ENCODE measurements at regions not wholly inside any gene's neighbourhood (a gene's known extent, or its start where the extent isn't known, plus 50 kb on each side); places are given as distances from the start of the nearest gene placed in this dataset.

- CTCF ChIA-PET, result no interaction called here
- no peaks in the 10 kb centered on the region for H3K9me3 Mint-ChIP-seq
- peaks cover under 1% of the 10 kb centered on the region for H3K27me3 Mint-ChIP-seq
- POLR2A ChIA-PET, result no interaction called here
- no peak for DNase-seq
- no peaks in the 10 kb centered on the region for H3K4me1 Mint-ChIP-seq
- H3K27ac Mint-ChIP-seq, result no peak overlapping the region
- no peaks in the 10 kb centered on the region for H3K36me3 Mint-ChIP-seq (ENCODE audit: low read depth)
- no peak overlapping the region for H3K4me3 Mint-ChIP-seq
These were observed 57.5 kb downstream of the RPL27A start for GRCh38 chr11:8740129-8740528.

- no peak overlapping the region for H3K27ac Mint-ChIP-seq
- CTCF ChIA-PET, result interaction anchor here (0.9 kb wide), 1 partner anchor 14 kb away, joined by 3 read pairs; no protein-coding TSS in a partner anchor
- DNase-seq, result no peak
These were observed 61.8 kb downstream of the RPL27A start for GRCh38 chr11:8744423-8744822.

GRCh38 chr11:8745431-8746253 lies 63.0 kb downstream of the RPL27A start:
- CTCF ChIA-PET, result no interaction called here

More at GRCh38 chr11:8744423-8744822, 61.8 kb downstream of the RPL27A start:
- no peak overlapping the region for H3K4me3 Mint-ChIP-seq
- H3K27me3 Mint-ChIP-seq, result peaks cover 6% of the 10 kb centered on the region
- no peaks in the 10 kb centered on the region for H3K4me1 Mint-ChIP-seq
- no peaks in the 10 kb centered on the region for H3K36me3 Mint-ChIP-seq (ENCODE audit: low read depth)
- POLR2A ChIA-PET, result interaction anchor here (0.6 kb wide), 1 partner anchor 30 kb away, joined by 8 read pairs; no protein-coding TSS in a partner anchor
- H3K9me3 Mint-ChIP-seq, result no peaks in the 10 kb centered on the region

GRCh38 chr11:8746331-8746974 lies 63.9 kb downstream of the RPL27A start:
- CTCF ChIA-PET, result interaction anchor here (1.0 kb wide), 1 partner anchor 10 kb away, joined by 3 read pairs; no protein-coding TSS in a partner anchor

More at GRCh38 chr11:8745431-8746253, 63.0 kb downstream of the RPL27A start:
- Mint-ChIP-seq H3K4me1 (no peaks in the 10 kb centered on the region), H3K36me3 (ENCODE audit: low read depth) (no peaks in the 10 kb centered on the region), H3K4me3 (no peak overlapping the region), H3K9me3 (no peaks in the 10 kb centered on the region), H3K27me3 (peaks cover 7% of the 10 kb centered on the region), H3K27ac (no peak overlapping the region)
- DNase-seq, result no peak
- POLR2A ChIA-PET, result no interaction called here

DNA sequence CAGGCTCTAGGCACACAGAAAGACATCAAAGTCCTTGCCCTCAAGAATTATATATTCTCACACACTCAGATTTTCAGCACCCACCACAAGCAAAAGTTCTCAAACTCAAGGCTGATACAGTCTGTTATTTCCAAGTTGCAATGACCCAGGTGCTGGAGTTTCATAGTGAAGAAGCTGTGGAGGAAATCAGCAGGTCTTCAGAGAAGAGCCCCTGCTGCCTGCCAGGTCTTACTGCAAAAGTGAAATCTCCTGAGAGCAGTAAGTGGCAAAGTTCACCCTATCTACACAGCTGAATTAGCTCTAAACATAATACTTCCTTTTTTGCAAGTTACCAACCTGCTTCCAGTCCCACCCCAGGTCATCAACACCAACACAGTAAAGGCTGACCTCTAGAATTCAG lies 64.6 kb downstream of the RPL27A start:
- peaks cover 8% of the 10 kb centered on the region for H3K27me3 Mint-ChIP-seq
- H3K4me1 Mint-ChIP-seq, result no peaks in the 10 kb centered on the region
- CTCF ChIA-PET, result interaction anchor here (1.0 to 1.4 kb wide), 2 partner anchors 9 to 483 kb away, joined by 3 read pairs; no protein-coding TSS in a partner anchor
- DNase-seq, result no peak
- H3K36me3 Mint-ChIP-seq (ENCODE audit: low read depth), result no peaks in the 10 kb centered on the region
- POLR2A ChIA-PET, result no interaction called here
- H3K27ac Mint-ChIP-seq, result no peak overlapping the region
- H3K9me3 Mint-ChIP-seq, result no peaks in the 10 kb centered on the region
- no peak overlapping the region for H3K4me3 Mint-ChIP-seq

More at GRCh38 chr11:8746331-8746974, 63.9 kb downstream of the RPL27A start:
- POLR2A ChIA-PET, result no interaction called here
- H3K4me3 Mint-ChIP-seq, result no peak overlapping the region
- no peak for DNase-seq
- no peaks in the 10 kb centered on the region for H3K36me3 Mint-ChIP-seq (ENCODE audit: low read depth)
- H3K4me1 Mint-ChIP-seq, result no peaks in the 10 kb centered on the region
- H3K27me3 Mint-ChIP-seq, result peaks cover 7% of the 10 kb centered on the region
- H3K9me3 Mint-ChIP-seq, result no peaks in the 10 kb centered on the region
- H3K27ac Mint-ChIP-seq, result no peak overlapping the region

- Mint-ChIP-seq H3K9me3 (no peaks in the 10 kb centered on the region), H3K27ac (no peak overlapping the region), H3K36me3 (ENCODE audit: low read depth) (no peaks in the 10 kb centered on the region), H3K27me3 (peaks cover 9% of the 10 kb centered on the region), H3K4me1 (no peaks in the 10 kb centered on the region), H3K4me3 (no peak overlapping the region)
- DNase-seq, result no peak
- ChIA-PET POLR2A (no interaction called here), CTCF (interaction anchor here (0.6 to 1.4 kb wide), 2 partner anchors 11 to 484 kb away, joined by 3 read pairs; no protein-coding TSS in a partner anchor)
These were observed 65.7 kb downstream of the RPL27A start for GRCh38 chr11:8748317-8748716.

GRCh38 chr11:8749202-8749601 lies 66.6 kb downstream of the RPL27A start:
- peaks cover 14% of the 10 kb centered on the region for H3K27me3 Mint-ChIP-seq

GRCh38 chr11:8754241-8754640 lies 71.6 kb downstream of the RPL27A start:
- Mint-ChIP-seq H3K9me3 (no peaks in the 10 kb centered on the region), H3K27ac (no peak overlapping the region), H3K4me1 (no peaks in the 10 kb centered on the region), H3K36me3 (ENCODE audit: low read depth) (no peaks in the 10 kb centered on the region), H3K4me3 (no peak overlapping the region), H3K27me3 (peaks cover 13% of the 10 kb centered on the region)
- ChIA-PET CTCF (no interaction called here), POLR2A (interaction anchor here (0.7 kb wide), 1 partner anchor 1662 kb away, joined by 3 read pairs; no protein-coding TSS in a partner anchor)
- DNase-seq, result no peak

More at GRCh38 chr11:8749202-8749601, 66.6 kb downstream of the RPL27A start:
- POLR2A ChIA-PET, result no interaction called here
- Mint-ChIP-seq H3K27ac (no peak overlapping the region), H3K36me3 (ENCODE audit: low read depth) (no peaks in the 10 kb centered on the region), H3K4me3 (no peak overlapping the region), H3K4me1 (no peaks in the 10 kb centered on the region), H3K9me3 (no peaks in the 10 kb centered on the region)
- no peak for DNase-seq
- CTCF ChIA-PET, result no interaction called here

- Mint-ChIP-seq H3K4me3 (no peak overlapping the region), H3K27ac (no peak overlapping the region), H3K4me1 (no peaks in the 10 kb centered on the region), H3K36me3 (ENCODE audit: low read depth) (no peaks in the 10 kb centered on the region), H3K27me3 (peaks cover 10% of the 10 kb centered on the region), H3K9me3 (no peaks in the 10 kb centered on the region)
- ChIA-PET POLR2A (no interaction called here), CTCF (interaction anchor here (1.1 kb wide), 1 partner anchor 9 kb away, joined by 3 read pairs; no protein-coding TSS in a partner anchor)
- DNase-seq, result no peak
These were observed 73.6 kb downstream of the RPL27A start for GRCh38 chr11:8756201-8756600.

DNA sequence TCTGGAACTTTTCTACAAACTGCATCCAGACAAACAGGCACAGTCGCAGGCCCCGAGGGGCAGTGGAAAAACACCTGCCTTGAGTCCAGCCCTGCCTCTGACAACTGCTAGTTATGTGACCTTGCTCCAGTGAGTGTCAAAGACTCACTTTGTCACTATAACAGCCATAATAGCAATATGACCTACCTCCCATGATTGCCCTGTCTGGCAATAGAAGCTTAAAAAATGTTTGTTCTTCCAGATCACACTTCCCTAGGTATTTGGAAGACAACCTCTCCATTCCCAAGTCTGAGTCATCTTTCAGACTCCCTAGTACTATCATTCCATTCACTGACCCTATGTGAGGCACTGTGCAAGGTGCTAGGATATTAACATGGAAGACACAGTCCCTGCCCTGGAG lies 74.5 kb downstream of the RPL27A start:
- peaks cover 10% of the 10 kb centered on the region for H3K27me3 Mint-ChIP-seq
- no peak overlapping the region for H3K4me3 Mint-ChIP-seq
- no peaks in the 10 kb centered on the region for H3K36me3 Mint-ChIP-seq (ENCODE audit: low read depth)
- DNase-seq, result no peak
- ChIA-PET CTCF (interaction anchor here (1.1 to 2.1 kb wide), 2 partner anchors 10 to 11 kb away, joined by 3 to 4 read pairs; no protein-coding TSS in a partner anchor), POLR2A (no interaction called here)
- H3K9me3 Mint-ChIP-seq, result no peaks in the 10 kb centered on the region
- no peaks in the 10 kb centered on the region for H3K4me1 Mint-ChIP-seq
- no peak overlapping the region for H3K27ac Mint-ChIP-seq

DNA sequence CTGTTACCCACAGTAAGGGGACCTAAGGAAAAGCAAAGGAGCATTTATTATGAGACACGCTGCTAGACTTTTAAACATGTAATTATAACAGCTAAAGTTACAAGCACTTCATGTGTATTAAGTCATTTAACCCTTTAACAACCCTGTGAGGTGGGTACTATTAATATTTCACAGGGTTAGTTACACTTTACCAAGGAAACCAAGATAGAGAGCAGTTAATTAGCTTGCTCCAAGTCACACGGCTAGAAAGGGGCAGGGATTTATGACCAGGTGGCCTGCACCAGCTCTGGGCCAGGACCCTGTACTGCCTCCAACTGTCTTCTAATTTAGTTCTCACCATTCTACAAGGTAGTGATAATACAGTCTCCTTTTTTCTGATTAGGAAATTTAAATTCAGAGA lies 74.9 kb downstream of the RPL27A start:
- H3K27me3 Mint-ChIP-seq, result peaks cover 9% of the 10 kb centered on the region
- no peaks in the 10 kb centered on the region for H3K36me3 Mint-ChIP-seq (ENCODE audit: low read depth)
- no peak overlapping the region for H3K4me3 Mint-ChIP-seq
- CTCF ChIA-PET, result interaction anchor here (1.3 to 2.1 kb wide), 2 partner anchors 11 to 13 kb away, joined by 3 to 4 read pairs; no protein-coding TSS in a partner anchor
- POLR2A ChIA-PET, result no interaction called here
- H3K4me1 Mint-ChIP-seq, result no peaks in the 10 kb centered on the region
- no peaks in the 10 kb centered on the region for H3K9me3 Mint-ChIP-seq
- no peak overlapping the region for H3K27ac Mint-ChIP-seq
- DNase-seq, result no peak

GRCh38 chr11:8758619-8759169 lies 76.1 kb downstream of the RPL27A start:
- no peak for DNase-seq
- Mint-ChIP-seq H3K36me3 (ENCODE audit: low read depth) (no peaks in the 10 kb centered on the region), H3K4me3 (no peak overlapping the region), H3K4me1 (no peaks in the 10 kb centered on the region), H3K27ac (no peak overlapping the region), H3K9me3 (no peaks in the 10 kb centered on the region), H3K27me3 (peaks cover 5% of the 10 kb centered on the region)
- CTCF ChIA-PET, result interaction anchor here (0.8 to 2.1 kb wide), 3 partner anchors 9 to 15 kb away, joined by 3 to 4 read pairs (median 3); no protein-coding TSS in a partner anchor
- POLR2A ChIA-PET, result no interaction called here

DNA sequence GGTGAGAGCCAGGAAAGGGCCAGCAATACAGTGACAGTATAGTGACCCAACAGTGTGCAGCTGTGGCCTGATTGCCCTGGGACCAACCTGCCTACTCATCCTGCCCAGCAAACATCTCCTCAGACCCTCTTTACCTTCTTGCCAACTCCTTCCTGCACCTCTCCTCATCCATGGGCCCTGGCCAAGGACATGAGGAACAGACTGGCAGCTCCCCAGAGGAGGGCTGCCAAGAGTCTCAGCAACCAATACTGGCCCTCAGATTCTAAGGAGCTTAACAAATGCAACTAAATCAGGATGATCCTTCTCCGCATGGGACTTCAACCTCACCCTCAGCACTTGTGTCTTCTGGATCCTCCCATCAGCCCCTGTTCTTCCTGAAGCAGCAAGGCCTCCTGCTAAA lies 77.0 kb downstream of the RPL27A start:
- H3K4me3 Mint-ChIP-seq, result no peak overlapping the region

More for the DNA sequence above, 77.0 kb downstream of the RPL27A start:
- DNase-seq, result no peak
- H3K36me3 Mint-ChIP-seq (ENCODE audit: low read depth), result no peaks in the 10 kb centered on the region
- H3K4me1 Mint-ChIP-seq, result no peaks in the 10 kb centered on the region
- H3K9me3 Mint-ChIP-seq, result no peaks in the 10 kb centered on the region
- H3K27me3 Mint-ChIP-seq, result peaks cover 2% of the 10 kb centered on the region
- H3K27ac Mint-ChIP-seq, result no peak overlapping the region
- ChIA-PET CTCF (no interaction called here), POLR2A (no interaction called here)

Data from activated CD4-positive, alpha-beta T cell treated with anti-CD3 and anti-CD28 coated beads, Interleukin-2, amount 10 ng/mL, durations not matched to agents 7 days and 5 days (primary cell).